ENCODE measurements at regions not wholly inside any gene's neighbourhood (a gene's known extent, or its start where the extent isn't known, plus 50 kb on each side); places are given as distances from the start of the nearest gene placed in this dataset.

DNA sequence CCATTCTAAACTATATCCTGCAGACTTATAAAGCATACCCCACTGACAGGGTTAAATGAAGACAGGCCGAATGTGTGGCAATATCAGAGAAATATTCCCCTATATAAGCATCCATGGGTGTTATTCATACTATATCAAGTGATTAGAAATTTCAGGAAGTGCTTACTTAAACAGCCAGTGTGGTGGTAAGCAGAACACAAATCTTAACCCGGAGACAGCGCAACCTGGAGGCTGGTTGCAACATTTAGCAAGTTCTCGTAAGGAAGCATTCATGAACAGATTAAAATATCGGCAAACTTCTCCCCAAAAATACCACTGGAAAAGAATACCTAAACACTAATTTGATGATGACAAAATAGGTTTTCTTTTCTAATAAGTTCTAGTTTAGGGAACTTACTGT, 261.2 kb downstream of the CBLL2 start:
- CTCF ChIA-PET: interaction anchor here (0.6 kb wide), 1 partner anchor 181 kb away, joined by 4 read pairs; no protein-coding TSS in a partner anchor
- intact Hi-C loops (cut with micrococcal nuclease) (no loop called here), dilution Hi-C loops (cut with MboI; ENCODE audit: extremely low pct_ligation_motif_present, low sequenced_read_pairs) (no loop called here)
- POLR2A ChIA-PET: no interaction called here
- Histone ChIP-seq H3K36me3 (ENCODE audit: control insufficient read depth in 2 of 2, extremely low read depth in 1 of 2, insufficient read depth in 2 of 2, low read length in 2 of 2) (no peaks in the 10 kb centered on the region), H3K9me1 (replicated peaks; ENCODE audit: control insufficient read depth, extremely low read depth, insufficient read depth, low read length) (no peaks in the 10 kb centered on the region), H3K79me2 (ENCODE audit: control insufficient read depth, insufficient read depth, low read length) (no peaks in the 10 kb centered on the region), H3K4me3 (replicated peaks in 1 of 3; ENCODE audit: insufficient read depth in 1 of 3, low read depth in 1 of 3, low read length in 3 of 3) (no peak overlapping the region), H3K4me1 (ENCODE audit: control insufficient read depth, extremely low read depth, insufficient read depth, low read length) (no peaks in the 10 kb centered on the region), H3K9me3 (replicated peaks; ENCODE audit: control insufficient read depth, insufficient read depth, low read length) (no peaks in the 10 kb centered on the region), H2AFZ (ENCODE audit: low read depth, low read length) (no peak overlapping the region), H3K27me3 (ENCODE audit: control insufficient read depth in 2 of 2, insufficient read depth in 2 of 2, low read length in 2 of 2) (no peaks in the 10 kb centered on the region), H3K9ac (replicated peaks; ENCODE audit: extremely low read depth, insufficient read depth, low read length) (no peak overlapping the region), H3K27ac (ENCODE audit: insufficient read depth, low read depth, low read length) (no peak overlapping the region), H4K20me1 (replicated peaks; ENCODE audit: control insufficient read depth, extremely low read depth, insufficient read depth, low read length) (no peaks in the 10 kb centered on the region), H3K4me2 (ENCODE audit: insufficient read depth, low read length) (no peak overlapping the region)
- FAIRE-seq (no peak), DNase-seq (ENCODE audit: low read depth, low spot score) (no peak)
- BruUV-seq (replicated peaks): no TSS peak
- no peak for TF ChIP-seq FOS (IDR thresholded peaks at IDR 0.05; ENCODE audit: borderline replicate concordance, insufficient read depth, low read length)
- TF ChIP-seq, protein P1, sequence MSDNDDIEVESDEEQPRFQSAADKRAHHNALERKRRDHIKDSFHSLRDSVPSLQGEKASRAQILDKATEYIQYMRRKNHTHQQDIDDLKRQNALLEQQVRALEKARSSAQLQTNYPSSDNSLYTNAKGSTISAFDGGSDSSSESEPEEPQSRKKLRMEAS (IDR thresholded peaks at IDR 0.05; ENCODE audit: insufficient read depth, insufficient read length): no peak
- TF ChIP-seq GATA2 (IDR thresholded peaks at IDR 0.05; ENCODE audit: insufficient read depth, insufficient read length, low read depth, low read length): no peak

DNA sequence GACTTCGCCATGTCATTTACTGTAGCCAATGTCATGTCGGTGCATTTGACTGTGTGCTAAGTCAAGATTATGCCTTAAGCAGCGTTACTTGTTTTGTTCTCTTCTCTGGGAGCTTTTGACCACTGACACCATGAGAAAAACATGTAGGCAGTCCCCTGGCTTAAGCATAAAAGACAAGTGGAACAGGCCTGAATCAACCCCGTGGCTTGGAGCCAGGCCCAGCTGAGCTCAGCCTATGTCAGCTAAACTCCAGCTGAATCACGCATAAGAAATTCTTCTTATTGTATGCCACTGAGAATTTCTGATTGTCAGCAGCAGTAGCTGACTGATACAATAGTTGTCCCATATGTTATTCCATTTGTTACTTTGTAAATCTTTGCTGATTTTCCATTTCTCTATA, 261.9 kb downstream of the CBLL2 start:
- Histone ChIP-seq H3K79me2 (ENCODE audit: control insufficient read depth, insufficient read depth, low read length) (no peaks in the 10 kb centered on the region), H3K27me3 (ENCODE audit: control insufficient read depth in 2 of 2, insufficient read depth in 2 of 2, low read length in 2 of 2) (no peaks in the 10 kb centered on the region), H3K4me1 (ENCODE audit: control insufficient read depth, extremely low read depth, insufficient read depth, low read length) (no peaks in the 10 kb centered on the region), H3K9me1 (replicated peaks; ENCODE audit: control insufficient read depth, extremely low read depth, insufficient read depth, low read length) (no peaks in the 10 kb centered on the region), H4K20me1 (replicated peaks; ENCODE audit: control insufficient read depth, extremely low read depth, insufficient read depth, low read length) (no peaks in the 10 kb centered on the region), H2AFZ (ENCODE audit: low read depth, low read length) (no peak overlapping the region), H3K4me2 (ENCODE audit: insufficient read depth, low read length) (no peak overlapping the region), H3K36me3 (ENCODE audit: control insufficient read depth in 2 of 2, extremely low read depth in 1 of 2, insufficient read depth in 2 of 2, low read length in 2 of 2) (no peaks in the 10 kb centered on the region), H3K4me3 (replicated peaks in 1 of 3; ENCODE audit: insufficient read depth in 1 of 3, low read depth in 1 of 3, low read length in 3 of 3) (no peak overlapping the region), H3K9ac (replicated peaks; ENCODE audit: extremely low read depth, insufficient read depth, low read length) (no peak overlapping the region), H3K9me3 (replicated peaks; ENCODE audit: control insufficient read depth, insufficient read depth, low read length) (no peaks in the 10 kb centered on the region), H3K27ac (ENCODE audit: insufficient read depth, low read depth, low read length) (no peak overlapping the region)
- TF ChIP-seq POLR2A (IDR thresholded peaks at IDR 0.05; ENCODE audit: low read depth, low read length) (no peak), FOS (IDR thresholded peaks at IDR 0.05; ENCODE audit: borderline replicate concordance, insufficient read depth, low read length) (no peak), EZH2 (IDR thresholded peaks at IDR 0.05; ENCODE audit: borderline replicate concordance, low read depth, low read length, severe bottlenecking) (no peak), JUN (IDR thresholded peaks at IDR 0.05; ENCODE audit: borderline replicate concordance, insufficient read depth, insufficient read length, low read depth) (no peak), MYC (IDR thresholded peaks at IDR 0.05; ENCODE audit: low read depth, low read length) (no peak), GATA2 (IDR thresholded peaks at IDR 0.05; ENCODE audit: insufficient read depth, insufficient read length, low read depth, low read length) (no peak), POLR2AphosphoS5 (IDR thresholded peaks at IDR 0.05; ENCODE audit: insufficient read depth, low read depth, low read length) (no peak)
- TF ChIP-seq, protein P2, sequence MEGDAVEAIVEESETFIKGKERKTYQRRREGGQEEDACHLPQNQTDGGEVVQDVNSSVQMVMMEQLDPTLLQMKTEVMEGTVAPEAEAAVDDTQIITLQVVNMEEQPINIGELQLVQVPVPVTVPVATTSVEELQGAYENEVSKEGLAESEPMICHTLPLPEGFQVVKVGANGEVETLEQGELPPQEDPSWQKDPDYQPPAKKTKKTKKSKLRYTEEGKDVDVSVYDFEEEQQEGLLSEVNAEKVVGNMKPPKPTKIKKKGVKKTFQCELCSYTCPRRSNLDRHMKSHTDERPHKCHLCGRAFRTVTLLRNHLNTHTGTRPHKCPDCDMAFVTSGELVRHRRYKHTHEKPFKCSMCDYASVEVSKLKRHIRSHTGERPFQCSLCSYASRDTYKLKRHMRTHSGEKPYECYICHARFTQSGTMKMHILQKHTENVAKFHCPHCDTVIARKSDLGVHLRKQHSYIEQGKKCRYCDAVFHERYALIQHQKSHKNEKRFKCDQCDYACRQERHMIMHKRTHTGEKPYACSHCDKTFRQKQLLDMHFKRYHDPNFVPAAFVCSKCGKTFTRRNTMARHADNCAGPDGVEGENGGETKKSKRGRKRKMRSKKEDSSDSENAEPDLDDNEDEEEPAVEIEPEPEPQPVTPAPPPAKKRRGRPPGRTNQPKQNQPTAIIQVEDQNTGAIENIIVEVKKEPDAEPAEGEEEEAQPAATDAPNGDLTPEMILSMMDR (IDR thresholded peaks at IDR 0.05; ENCODE audit: extremely low read depth in 1 of 2, insufficient read depth in 1 of 2, low read depth in 1 of 2, low read length in 2 of 2): no peak
- TF ChIP-seq, protein P1 (IDR thresholded peaks at IDR 0.05; ENCODE audit: insufficient read depth, insufficient read length): no peak
- POLR2A ChIA-PET: no interaction called here
- FAIRE-seq: no peak
- DNase-seq (ENCODE audit: low read depth, low spot score): peak; percentile 1
- intact Hi-C loops (cut with micrococcal nuclease): no loop called here
- CTCF ChIA-PET: interaction anchor here (0.6 to 1.5 kb wide), 2 partner anchors 8 to 182 kb away, joined by 3 to 4 read pairs; no protein-coding TSS in a partner anchor
- dilution Hi-C loops (cut with MboI; ENCODE audit: extremely low pct_ligation_motif_present, low sequenced_read_pairs): no loop called here
- no TSS peak for BruUV-seq (replicated peaks)
